Motor neuron (in vitro differentiated cells): ENCODE measurements at regions not wholly inside any gene's neighbourhood (a gene's known extent, or its start where the extent isn't known, plus 50 kb on each side); places are given as distances from the start of the nearest gene placed in this dataset.

ENCODE experiments used
- ATAC-seq, 8 experiments: fragments of 200-7000 bp; cut with Tn5 transposase; replicated peaks in 6 of 8; 2 replicates each; pipeline ENCODE4 v1.8.0; 2021; ENCODE audit warnings: mild to moderate bottlenecking in 8 of 8, moderate library complexity in 8 of 8
- H3K27ac ChIP-seq, 2 donors: fragments of 250-450 bp; sonication (Bioruptor Pico); 2 replicates each; pipeline ENCODE4 v1.9.0; 2021; ENCODE audit warnings: antibody characterized with exemption in 2 of 2, mild to moderate bottlenecking in 2 of 2, moderate library complexity in 1 of 2
- H3K4me1 ChIP-seq, 2 donors: fragments of 250-450 bp; sonication (Bioruptor Pico); replicated peaks in 1 of 2; 2 replicates each; pipeline ENCODE4 v1.6.1; 2021; ENCODE audit warnings: antibody characterized with exemption in 2 of 2, mild to moderate bottlenecking in 2 of 2, moderate library complexity in 1 of 2
- H3K4me3 ChIP-seq, 5 donors: fragments of 250-450 bp; sonication (Bioruptor Pico); 2 replicates each; pipeline ENCODE4 v1.9.0; 2021; ENCODE audit warnings: antibody characterized with exemption in 5 of 5, mild to moderate bottlenecking in 5 of 5, moderate library complexity in 4 of 5
- WGBS, 10 experiments: fragments of 450-650 bp; shearing (Covaris generic); methylation state at CpG; one replicate each; pipeline ENCODE4 v1.0.0; 2022; 5-methylcytosine and 5-hydroxymethylcytosine counted together
- in situ Hi-C, 9 experiments: fragments of 400-800 bp; cut with MboI; loops; one replicate each; pipeline ENCODE4 v1.15.0; 2021; ENCODE audit warnings: low sequenced_read_pairs in 9 of 9, low pct_unique_long_range_greater_than_20kb in 2 of 9; ENCODE audit not compliant: unreplicated experiment in 9 of 9

GRCh38 chr2:43021791-43022509 is 204.5 kb downstream of the ZFP36L2 start:
- in situ Hi-C loops = no loop called here
- Histone ChIP-seq H3K4me3 (no peak overlapping the region), H3K27ac (no peak overlapping the region), H3K4me1 (peaks cover 0 to 22% of the 10 kb centered on the region in 2 donors)
- ATAC-seq = no peak
- WGBS, 10 experiments = 81 to 100% (median 100%) methylated on average over 1 to 5 of the region's 19 CpGs; no CpG with 5 or more reads in 5 of the 10 experiments

DNA sequence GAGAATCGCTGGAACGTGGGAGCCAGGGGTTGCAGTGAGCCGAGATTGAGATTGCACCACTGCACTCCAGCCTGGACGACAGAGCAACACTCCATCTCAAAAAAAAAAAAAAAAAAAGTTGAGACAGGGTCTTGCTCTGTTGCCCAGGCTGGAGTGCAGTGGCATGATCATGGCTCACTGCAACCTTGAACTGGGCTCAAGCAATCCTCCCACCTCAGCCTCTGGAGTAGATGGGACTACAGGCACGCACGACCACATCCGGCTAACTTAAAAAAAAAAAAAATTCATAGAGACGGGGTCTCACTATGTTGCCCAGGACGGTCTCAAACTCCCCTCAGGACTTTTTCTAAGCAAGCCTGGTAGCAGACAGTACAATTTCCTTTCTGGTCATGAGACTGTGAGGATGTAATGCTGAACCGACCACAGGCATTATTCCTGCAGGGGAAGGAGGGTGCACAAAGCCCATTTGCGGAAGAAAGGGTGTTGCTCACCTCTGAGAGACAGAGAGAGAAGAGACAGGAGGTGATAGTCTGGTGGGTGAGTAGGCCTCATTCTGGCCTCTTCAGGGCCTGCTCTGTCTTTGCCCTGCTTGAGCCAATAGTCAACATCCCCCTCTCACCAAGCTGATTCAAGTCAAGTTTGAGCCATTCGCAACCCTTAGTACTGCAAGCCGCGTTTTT is 205.3 kb downstream of the ZFP36L2 start:
- H3K4me3 ChIP-seq = no peak overlapping the region
- peaks cover 0 to 19% of the 10 kb centered on the region in 2 donors for H3K4me1 ChIP-seq
- H3K27ac ChIP-seq = no peak overlapping the region
- in situ Hi-C loops = no loop called here
- no peak for ATAC-seq
- WGBS, 10 experiments = 80 to 100% (median 95%) methylated on average over 1 to 13 of the region's 14 CpGs; no CpG with 5 or more reads in 2 of the 10 experiments

DNA sequence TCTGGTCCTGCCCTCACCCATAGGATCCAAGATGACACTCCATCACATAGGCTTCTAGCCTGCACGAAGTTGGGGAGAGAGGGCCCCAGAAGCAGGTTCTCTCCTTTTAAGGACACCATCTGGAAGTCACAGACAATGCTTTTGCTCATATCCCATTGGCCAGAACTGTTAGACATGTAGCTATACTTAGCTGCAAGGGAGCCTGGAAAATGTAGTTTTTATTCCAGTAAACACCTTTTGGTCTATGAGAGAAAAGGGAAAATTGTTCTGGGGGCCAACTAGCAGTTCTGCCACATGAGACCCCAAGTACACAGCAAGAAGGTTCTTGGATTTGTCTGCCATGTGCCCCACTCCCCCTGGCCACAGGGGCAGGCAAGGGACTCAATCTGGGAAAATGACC is 206.1 kb downstream of the ZFP36L2 start:
- WGBS, 10 experiments = 40 to 100% (median 86%) methylated on average over 1 of the region's 1 CpG; no CpG with 5 or more reads in 5 of the 10 experiments
- Histone ChIP-seq H3K27ac (no peak overlapping the region), H3K4me1 (peaks cover 0 to 19% of the 10 kb centered on the region in 2 donors), H3K4me3 (no peak overlapping the region)
- in situ Hi-C loops = no loop called here
- no peak for ATAC-seq

GRCh38 chr2:43019536-43020183 is 206.7 kb downstream of the ZFP36L2 start:
- 85 to 100% (median 93%) methylated on average over 1 to 5 of the region's 7 CpGs; no CpG with 5 or more reads in 6 of the 10 experiments for WGBS, 10 experiments
- in situ Hi-C loops = no loop called here

DNA sequence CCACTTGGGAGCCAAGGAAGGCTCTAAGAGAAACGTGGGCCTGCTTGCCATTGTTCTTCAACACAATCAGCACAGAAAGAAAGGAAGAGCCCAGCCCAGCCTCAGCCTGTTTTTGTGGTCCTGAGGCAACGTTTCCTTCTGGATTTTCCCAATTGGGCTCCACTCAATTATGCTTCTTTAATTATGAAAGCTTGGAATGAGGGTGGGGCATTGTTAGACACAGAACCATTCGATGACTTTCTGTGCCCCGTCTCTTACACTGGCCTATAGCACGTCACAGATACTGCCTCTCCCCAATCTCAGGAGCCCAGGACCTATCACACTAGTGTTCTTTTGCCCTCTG is 207.4 kb downstream of the ZFP36L2 start:
- ATAC-seq = no peak
- Histone ChIP-seq H3K4me1 (peaks cover 0 to 8% of the 10 kb centered on the region in 2 donors), H3K27ac (no peak overlapping the region), H3K4me3 (no peak overlapping the region)
- in situ Hi-C loops = no loop called here
- 58 to 100% (median 70%) methylated on average over 1 to 4 of the region's 5 CpGs; no CpG with 5 or more reads in 4 of the 10 experiments for WGBS, 10 experiments

More at GRCh38 chr2:43019536-43020183, 206.7 kb downstream of the ZFP36L2 start:
- peaks cover 0 to 15% of the 10 kb centered on the region in 2 donors for H3K4me1 ChIP-seq
- no peak overlapping the region for H3K27ac ChIP-seq
- ATAC-seq = no peak
- no peak overlapping the region for H3K4me3 ChIP-seq

DNA sequence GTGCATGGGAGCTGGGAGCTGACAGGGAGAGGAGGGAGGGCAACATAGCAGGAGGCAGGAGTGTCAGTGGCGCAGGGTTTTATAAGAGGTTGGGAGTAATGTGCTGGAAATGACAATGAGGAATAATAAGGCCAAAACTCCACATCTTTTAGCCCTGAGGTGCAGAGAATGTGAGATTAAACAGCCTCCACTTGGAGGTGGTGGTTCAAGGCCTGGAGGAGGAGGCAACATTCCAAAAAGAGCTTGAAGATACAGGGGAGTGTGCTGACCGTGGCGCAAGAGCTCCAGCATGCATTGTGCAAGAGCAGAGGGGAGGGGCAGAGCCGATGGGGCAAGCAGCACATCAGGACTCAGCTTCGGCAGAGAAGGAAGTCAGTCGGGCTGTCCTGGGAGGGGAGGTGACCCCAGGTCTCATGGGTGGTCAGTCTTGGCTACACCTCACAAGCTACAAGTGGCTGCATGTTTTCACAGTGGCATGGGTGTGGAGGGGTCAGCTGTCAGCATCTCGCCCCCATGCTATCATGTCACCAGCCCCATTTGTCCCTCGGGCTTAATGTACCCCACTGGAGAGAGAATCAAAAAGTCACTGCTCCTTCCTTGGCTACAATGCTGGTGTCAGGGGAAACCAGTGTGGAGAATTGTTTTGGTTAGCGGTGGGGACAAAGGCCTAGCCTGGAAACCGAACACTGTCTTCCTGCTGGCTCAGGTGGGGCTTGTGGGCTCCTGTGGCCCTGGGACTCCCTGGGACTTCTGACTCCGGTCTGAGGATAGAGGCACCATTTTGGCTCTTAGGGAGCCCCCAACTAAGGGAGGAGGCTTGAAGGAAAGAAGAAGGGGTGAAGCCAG is 208.0 kb downstream of the ZFP36L2 start:
- peaks cover 0 to 8% of the 10 kb centered on the region in 2 donors for H3K4me1 ChIP-seq
- no peak overlapping the region for H3K27ac ChIP-seq
- WGBS, 10 experiments = 42 to 98% (median 74%) methylated on average over 1 to 6 of the region's 11 CpGs; no CpG with 5 or more reads in 3 of the 10 experiments
- H3K4me3 ChIP-seq = no peak overlapping the region
- in situ Hi-C loops = no loop called here
- peak in 2 of 8 experiments; percentile 86 to 87 for ATAC-seq

DNA sequence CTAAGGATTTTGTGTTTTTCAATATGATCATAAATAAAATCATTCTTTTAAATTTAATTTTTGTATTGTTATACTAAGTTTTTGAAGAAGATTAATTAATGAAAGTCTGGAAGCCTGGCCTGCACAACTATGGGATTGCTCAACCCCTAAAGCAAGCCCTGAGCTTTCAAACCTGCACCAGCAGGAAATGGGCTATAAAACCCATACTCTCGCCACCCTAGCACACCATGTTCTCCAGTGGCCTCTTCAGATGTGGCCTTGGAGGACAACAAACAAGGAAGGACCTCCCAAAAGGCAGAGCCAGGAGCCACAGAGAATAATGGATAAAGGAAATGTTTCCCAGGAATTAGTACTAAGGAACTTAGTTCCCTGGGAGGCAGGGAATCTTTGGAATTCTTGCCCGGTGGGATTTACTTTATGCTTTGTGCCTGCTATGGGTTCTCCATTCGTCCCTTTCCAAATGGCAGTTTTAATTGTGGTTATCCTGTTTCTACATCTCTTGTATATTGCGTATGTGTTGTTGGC is 212.5 kb downstream of the ZFP36L2 start:
- 48 to 100% (median 83%) methylated on average over 1 to 4 of the region's 4 CpGs; no CpG with 5 or more reads in 1 of the 10 experiments for WGBS, 10 experiments
- no peak overlapping the region for H3K27ac ChIP-seq

DNA sequence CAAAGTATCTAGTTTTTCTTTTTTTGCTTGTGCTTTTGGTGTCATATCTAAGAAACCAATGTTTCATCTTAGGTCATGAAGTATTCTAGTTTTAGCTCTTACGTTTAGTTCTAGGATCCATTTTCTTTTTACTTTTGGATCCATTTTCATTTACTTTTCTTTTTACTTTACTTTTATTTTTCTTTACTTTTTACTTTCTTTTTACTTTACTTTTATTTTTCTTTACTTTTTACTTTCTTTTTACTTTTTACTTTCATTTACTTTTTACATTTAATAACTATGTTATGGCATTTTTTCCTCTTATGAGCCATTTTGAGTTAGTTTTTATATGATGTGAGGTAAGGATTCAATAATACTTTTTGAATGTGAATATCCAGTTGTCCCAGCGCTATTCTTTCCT is 213.4 kb downstream of the ZFP36L2 start:
- WGBS, 10 experiments = 0 to 50% (median 47%) methylated on average over 1 to 2 of the region's 2 CpGs
- in situ Hi-C loops = no loop called here
- Histone ChIP-seq H3K4me1 (no peaks in the 10 kb centered on the region), H3K27ac (no peak overlapping the region), H3K4me3 (no peak overlapping the region)
- no peak for ATAC-seq

More for the DNA sequence above, 212.5 kb downstream of the ZFP36L2 start:
- H3K4me3 ChIP-seq = no peak overlapping the region
- in situ Hi-C loops = no loop called here
- no peak for ATAC-seq
- H3K4me1 ChIP-seq = peaks cover 0 to 4% of the 10 kb centered on the region in 2 donors

DNA sequence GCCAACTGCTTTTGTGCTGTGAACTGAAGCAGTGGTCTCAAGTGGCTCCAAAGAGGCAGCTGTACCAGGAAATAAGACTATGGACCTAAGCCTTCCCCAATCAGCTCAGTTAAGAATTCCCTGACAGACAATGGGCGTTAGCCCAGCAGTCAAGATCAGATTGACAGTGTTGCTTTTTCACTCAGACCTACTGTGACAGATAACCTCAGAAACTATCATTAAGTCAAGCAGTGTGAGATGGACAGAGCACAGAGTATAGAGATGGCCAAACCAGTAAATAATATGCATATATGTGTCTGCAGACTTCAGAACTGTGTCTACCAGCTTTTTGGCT is 215.3 kb downstream of the ZFP36L2 start:
- ATAC-seq = no peak
- H3K27ac ChIP-seq = no peak overlapping the region
- WGBS, 10 experiments = 67 to 100% (median 79%) methylated on average over 1 of the region's 1 CpG; no CpG with 5 or more reads in 4 of the 10 experiments
- no peak overlapping the region for H3K4me3 ChIP-seq
- in situ Hi-C loops = no loop called here
- H3K4me1 ChIP-seq = no peaks in the 10 kb centered on the region

DNA sequence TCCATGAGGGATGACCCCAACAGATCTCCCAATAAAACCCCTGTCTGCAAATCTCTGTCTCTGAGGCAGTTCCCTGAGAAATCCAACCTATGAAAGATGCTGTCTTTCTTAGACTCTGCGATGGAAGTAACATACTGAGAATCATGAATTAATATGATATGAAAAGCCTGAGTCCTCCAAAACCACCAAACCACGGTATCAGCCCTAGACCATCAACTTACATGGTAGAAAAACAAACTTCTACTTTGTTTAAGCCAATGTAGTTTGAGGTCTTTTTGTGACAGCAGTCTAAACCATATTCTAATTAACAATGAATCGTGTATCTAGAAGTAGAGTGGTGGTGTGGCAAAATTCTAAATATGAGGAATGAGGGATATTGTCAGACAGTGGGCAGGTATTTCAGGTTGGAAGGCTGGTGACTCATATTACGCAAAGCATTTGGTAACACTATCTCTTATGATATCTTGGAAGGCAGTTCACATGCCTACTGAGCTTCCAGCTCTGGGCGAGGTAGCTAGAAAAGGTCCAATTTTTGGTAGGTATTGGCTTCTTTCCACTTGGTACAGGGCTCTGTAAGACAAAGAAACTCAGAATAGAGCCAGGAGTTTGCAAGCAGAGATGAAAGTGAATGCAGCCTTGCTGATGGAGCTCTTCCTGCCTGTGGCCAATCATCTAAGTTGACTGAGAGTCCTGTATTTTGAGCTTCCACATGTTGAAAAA is 215.8 kb downstream of the ZFP36L2 start:
- no peak for ATAC-seq
- 57 to 100% (median 86%) methylated on average over 2 to 5 of the region's 5 CpGs for WGBS, 10 experiments
- no peak overlapping the region for H3K4me3 ChIP-seq
- in situ Hi-C loops = no loop called here
- H3K4me1 ChIP-seq = no peaks in the 10 kb centered on the region
- no peak overlapping the region for H3K27ac ChIP-seq

GRCh38 chr2:43009448-43009847 is 217.0 kb downstream of the ZFP36L2 start:
- no peak for ATAC-seq
- Histone ChIP-seq H3K4me1 (no peaks in the 10 kb centered on the region), H3K27ac (no peak overlapping the region), H3K4me3 (no peak overlapping the region)
- in situ Hi-C loops = no loop called here
- WGBS, 10 experiments = 40 to 100% (median 89%) methylated on average over 1 to 3 of the region's 5 CpGs; no CpG with 5 or more reads in 4 of the 10 experiments

DNA sequence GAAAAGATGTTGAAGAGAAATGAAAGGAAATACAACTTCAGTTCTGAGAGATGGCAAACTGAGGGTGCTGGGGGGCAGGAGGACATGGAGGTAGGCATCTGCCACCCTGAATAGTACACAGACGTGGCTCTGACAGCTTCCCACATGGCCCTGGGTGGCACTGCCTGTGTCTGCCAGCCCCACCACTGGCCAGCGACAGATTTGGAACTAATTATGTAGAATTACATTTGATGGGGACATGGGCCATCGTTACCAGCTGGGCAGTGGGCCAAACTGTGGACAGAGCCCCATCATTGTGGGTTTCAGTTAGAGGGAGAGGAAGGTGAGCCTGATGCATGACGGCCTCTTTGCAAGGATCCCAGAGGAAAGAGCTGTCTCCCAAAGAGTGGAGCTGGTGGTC is 216.0 kb upstream of the HAAO start:
- Histone ChIP-seq H3K4me1 (no peaks in the 10 kb centered on the region), H3K4me3 (no peak overlapping the region), H3K27ac (no peak overlapping the region)
- ATAC-seq = no peak
- WGBS, 10 experiments = 36 to 86% (median 65%) methylated on average over 1 to 2 of the region's 4 CpGs; no CpG with 5 or more reads in 6 of the 10 experiments
- in situ Hi-C loops = no loop called here
